H9 (cell line): ENCODE measurements at regions not wholly inside any gene's neighbourhood (a gene's known extent, or its start where the extent isn't known, plus 50 kb on each side); places are given as distances from the start of the nearest gene placed in this dataset.

ENCODE experiments used
- DNase-seq: peaks from one replicate; pipeline ENCODE4 v3.0.0-alpha.2; 2017
- H2AFZ ChIP-seq: one replicate; pipeline ENCODE4 v1.6.1; 2013; ENCODE audit warnings: mild to moderate bottlenecking, low read length, control low read depth, moderate library complexity
- H2AK5ac ChIP-seq: 2 replicates; pipeline ENCODE4 v1.6.1; 2013; ENCODE audit warnings: low read length, control low read depth, mixed read lengths; ENCODE audit not compliant: insufficient read length
- H2BK120ac ChIP-seq: one replicate; pipeline ENCODE4 v1.6.1; 2013; ENCODE audit warnings: low read depth, mild to moderate bottlenecking, low read length, control low read depth, inconsistent platforms; ENCODE audit not compliant: poor library complexity, severe bottlenecking
- H2BK12ac ChIP-seq: 2 replicates; pipeline ENCODE4 v1.6.1; 2013; ENCODE audit warnings: low read length, control low read depth, mixed read lengths, low read depth; ENCODE audit not compliant: insufficient read length
- H2BK15ac ChIP-seq: 2 replicates; pipeline ENCODE4 v1.6.1; 2013; ENCODE audit warnings: low read depth, low read length, control low read depth
- H2BK20ac ChIP-seq: one replicate; pipeline ENCODE4 v1.6.1; 2013; ENCODE audit warnings: low read depth, mild to moderate bottlenecking, low read length, control low read depth, inconsistent platforms; ENCODE audit not compliant: poor library complexity, severe bottlenecking
- H2BK5ac ChIP-seq: 2 replicates; pipeline ENCODE4 v1.6.1; 2013; ENCODE audit warnings: low read length, control low read depth, mixed read lengths; ENCODE audit not compliant: insufficient read length
- H3K14ac ChIP-seq: 2 replicates; pipeline ENCODE4 v1.6.1; 2013; ENCODE audit warnings: low read length, control low read depth; ENCODE audit not compliant: insufficient read depth
- H3K18ac ChIP-seq: 2 replicates; pipeline ENCODE4 v1.6.1; 2013; ENCODE audit warnings: low read depth, mild to moderate bottlenecking, mixed read lengths, low read length, control low read depth; ENCODE audit not compliant: insufficient read length
- H3K23ac ChIP-seq: 2 replicates; pipeline ENCODE4 v1.6.1; 2013; ENCODE audit warnings: low read length, control low read depth, mixed read lengths, low read depth; ENCODE audit not compliant: insufficient read length
- H3K23me2 ChIP-seq: 2 replicates; pipeline ENCODE4 v1.6.1; 2013; ENCODE audit warnings: low read depth, mild to moderate bottlenecking, mixed read lengths, low read length, control low read depth; ENCODE audit not compliant: insufficient read length, poor library complexity, severe bottlenecking
- H3K27ac ChIP-seq: 2 replicates; pipeline ENCODE4 v1.5.1; 2013; ENCODE audit warnings: low read length, control low read depth, mixed read lengths, low read depth; ENCODE audit not compliant: insufficient read length
- H3K27me3 ChIP-seq: 2 replicates; pipeline ENCODE4 v1.6.1; 2013; ENCODE audit warnings: low read length, control low read depth, inconsistent platforms; ENCODE audit not compliant: insufficient read depth
- H3K4ac ChIP-seq: 2 replicates; pipeline ENCODE4 v1.6.1; 2013; ENCODE audit warnings: low read depth, mild to moderate bottlenecking, control low read depth, inconsistent platforms, low read length, moderate library complexity
- H3K4me1 ChIP-seq: 2 replicates; pipeline ENCODE4 v1.6.1; 2013; ENCODE audit warnings: low read length, control low read depth, inconsistent platforms; ENCODE audit not compliant: insufficient read depth
- H3K4me2 ChIP-seq: 2 replicates; pipeline ENCODE4 v1.6.1; 2013; ENCODE audit warnings: low read length, control low read depth, mixed read lengths; ENCODE audit not compliant: insufficient read length, insufficient read depth
- H3K56ac ChIP-seq: 2 replicates; pipeline ENCODE4 v1.6.1; 2013; ENCODE audit warnings: low read depth, mild to moderate bottlenecking, mixed read lengths, low read length, control low read depth; ENCODE audit not compliant: insufficient read length
- H3K79me1 ChIP-seq: 2 replicates; pipeline ENCODE4 v1.6.1; 2013; ENCODE audit warnings: low read depth, mild to moderate bottlenecking, moderate library complexity, low read length, control low read depth, inconsistent platforms; ENCODE audit not compliant: insufficient read depth, poor library complexity, severe bottlenecking
- H3K79me2 ChIP-seq: 2 replicates; pipeline ENCODE4 v1.6.1; 2013; ENCODE audit warnings: low read length, control low read depth, inconsistent platforms; ENCODE audit not compliant: insufficient read depth
- H3K9ac ChIP-seq: 2 replicates; pipeline ENCODE4 v1.6.1; 2013; ENCODE audit warnings: low read length, control low read depth, mixed read lengths; ENCODE audit not compliant: insufficient read length; ENCODE audit errors: extremely low read depth
- H3K9me3 ChIP-seq: one replicate; pipeline ENCODE4 v1.6.1; 2013; ENCODE audit warnings: low read depth, low read length, inconsistent platforms; ENCODE audit not compliant: control insufficient read depth
- H3T11ph ChIP-seq: one replicate; pipeline ENCODE4 v1.6.1; 2013; ENCODE audit warnings: mild to moderate bottlenecking, low read length, control low read depth, inconsistent platforms
- H4K20me1 ChIP-seq: one replicate; pipeline ENCODE4 v1.6.1; 2013; ENCODE audit not compliant: control insufficient read depth, insufficient read length, insufficient read depth
- H4K5ac ChIP-seq: 2 replicates; pipeline ENCODE4 v1.6.1; 2013; ENCODE audit warnings: low read depth, mild to moderate bottlenecking, mixed read lengths, low read length, control low read depth; ENCODE audit not compliant: insufficient read length
- H4K8ac ChIP-seq: replicated peaks from 2 replicates; pipeline ENCODE4 v1.6.1; 2013; ENCODE audit warnings: low read length, control low read depth, mixed read lengths, low read depth; ENCODE audit not compliant: insufficient read length
- H4K91ac ChIP-seq: 2 replicates; pipeline ENCODE4 v1.6.1; 2013; ENCODE audit warnings: low read depth, mild to moderate bottlenecking, moderate library complexity, mixed read lengths, low read length, control low read depth; ENCODE audit not compliant: insufficient read length
- H3K27ac Mint-ChIP-seq, 3 experiments: 2 replicates in 2 of 3; 3 replicates in 1 of 3; pipeline ENCODE4 v1.8.0; 2020 to 2021; ENCODE audit warnings: mixed read lengths in 3 of 3, mild to moderate bottlenecking in 1 of 3, moderate library complexity in 1 of 3
- H3K27me3 Mint-ChIP-seq: 2 replicates; pipeline ENCODE4 v1.8.0; 2021; ENCODE audit warnings: low read depth, mild to moderate bottlenecking, moderate library complexity, mixed read lengths
- H3K36me3 Mint-ChIP-seq, 3 experiments: 2 replicates in 2 of 3; 3 replicates in 1 of 3; pipeline ENCODE4 v1.8.0; 2020 to 2021; ENCODE audit warnings: low read depth in 3 of 3, mixed read lengths in 3 of 3; ENCODE audit not compliant: insufficient read depth in 1 of 3
- H3K4me1 Mint-ChIP-seq, 2 experiments: 2 replicates each; pipeline ENCODE4 v1.8.0; 2020; ENCODE audit warnings: mixed read lengths in 2 of 2
- H3K4me3 Mint-ChIP-seq, 2 experiments: 2 replicates in 1 of 2; 3 replicates in 1 of 2; pipeline ENCODE4 v1.8.0; 2020 to 2021; ENCODE audit warnings: mild to moderate bottlenecking in 2 of 2, mixed read lengths in 2 of 2, moderate library complexity in 1 of 2
- H3K9me3 Mint-ChIP-seq, 2 experiments: 2 replicates in 1 of 2; 3 replicates in 1 of 2; pipeline ENCODE4 v1.8.0; 2020; ENCODE audit warnings: mild to moderate bottlenecking in 2 of 2, mixed read lengths in 2 of 2, moderate library complexity in 1 of 2
- CTCF ChIP-seq: fragments of 200-600 bp; sonication (generic); conservative IDR thresholded peaks from 3 replicates; pipeline ENCODE4 v1.8.0; 2021; ENCODE audit warnings: antibody characterized with exemption, mild to moderate bottlenecking
- WGBS: extraction: QIAGEN DNeasy Blood & Tissue Kit; methylation state at CpG from one replicate; pipeline ENCODE4 v1.1.7; 2013; ENCODE audit warnings: missing lambda C conversion rate, low lambda C conversion rate, mixed read lengths; ENCODE audit not compliant: insufficient read length; ENCODE audit errors: extremely low coverage; 5-methylcytosine and 5-hydroxymethylcytosine counted together

- no peak overlapping the region for H3K4me3 Mint-ChIP-seq
- no peak for DNase-seq
Observed at GRCh38 chr5:125965577-125965976, 457.6 kb upstream of the GRAMD2B start.

More at GRCh38 chr5:125965577-125965976, 457.6 kb upstream of the GRAMD2B start:
- H3K18ac ChIP-seq = no peak overlapping the region
- H3K4ac ChIP-seq = no peak overlapping the region
- H4K91ac ChIP-seq = no peak overlapping the region
- Mint-ChIP-seq H3K9me3 (no peaks in the 10 kb centered on the region; a peak in 1 of 5 replicates), H3K4me1 (no peaks in the 10 kb centered on the region; a peak in 1 of 4 replicates), H3K36me3 (no peaks in the 10 kb centered on the region; a peak in 2 of 7 replicates), H3K27ac (no peak overlapping the region), H3K27me3 (no peaks in the 10 kb centered on the region)
- no peak overlapping the region for H2AFZ ChIP-seq
- H3K23ac ChIP-seq = no peak overlapping the region
- no peaks in the 10 kb centered on the region for H3K9me3 ChIP-seq
- no peak overlapping the region for H3K4me2 ChIP-seq
- H3K14ac ChIP-seq = no peak overlapping the region
- no peak overlapping the region for H2BK120ac ChIP-seq
- no peaks in the 10 kb centered on the region for H4K20me1 ChIP-seq
- H3K79me1 ChIP-seq = no peaks in the 10 kb centered on the region
- H3K27ac ChIP-seq = no peak overlapping the region
- no peak overlapping the region for H2AK5ac ChIP-seq
- H4K5ac ChIP-seq = no peak overlapping the region
- no peak overlapping the region for H3K9ac ChIP-seq
- WGBS = no CpG with 5 or more reads among the region's 4 CpGs
- no peak overlapping the region for H2BK12ac ChIP-seq
- TF ChIP-seq CTCF = no peak
- no peak overlapping the region for H2BK15ac ChIP-seq
- H2BK20ac ChIP-seq = no peak overlapping the region
- H3T11ph ChIP-seq = no peak overlapping the region
- no peaks in the 10 kb centered on the region for H3K23me2 ChIP-seq
- no peak overlapping the region for H2BK5ac ChIP-seq
- H3K4me1 ChIP-seq = no peaks in the 10 kb centered on the region
- no peaks in the 10 kb centered on the region for H3K27me3 ChIP-seq
- H4K8ac ChIP-seq = no peak overlapping the region
- H3K56ac ChIP-seq = no peak overlapping the region
- H3K79me2 ChIP-seq = no peaks in the 10 kb centered on the region
